Activated CD4-positive, CD25-positive, alpha-beta regulatory T cell treated with anti-CD3 and anti-CD28 coated beads, Interleukin-2, amount 50 U/mL, for 72 hours (primary cell): ENCODE measurements at regions not wholly inside any gene's neighbourhood (a gene's known extent, or its start where the extent isn't known, plus 50 kb on each side); places are given as distances from the start of the nearest gene placed in this dataset.

Experiments
- DNase-seq: peaks from one replicate; pipeline ENCODE4 v3.0.0; 2021

DNA sequence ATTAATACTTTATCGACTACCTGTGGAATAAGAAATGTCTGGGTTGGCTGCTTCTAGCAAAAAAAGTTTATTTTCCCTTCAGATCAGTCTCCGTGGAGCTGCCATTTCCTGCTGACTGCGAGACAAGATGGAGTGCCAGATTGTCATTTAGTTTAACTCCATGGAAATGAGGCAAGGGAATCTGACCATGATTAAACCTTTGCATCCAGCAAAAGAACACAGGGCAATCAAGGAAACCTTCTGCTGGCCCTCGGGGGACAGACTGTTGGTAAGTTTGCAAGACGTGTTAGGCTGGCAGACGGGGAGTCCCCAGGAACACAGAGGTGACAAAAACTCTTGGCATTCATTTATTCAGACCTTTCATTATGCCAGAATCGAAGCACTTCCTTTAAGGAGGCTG, 52.2 kb upstream of the SPACA1 start:
- DNase-seq: no peak

DNA sequence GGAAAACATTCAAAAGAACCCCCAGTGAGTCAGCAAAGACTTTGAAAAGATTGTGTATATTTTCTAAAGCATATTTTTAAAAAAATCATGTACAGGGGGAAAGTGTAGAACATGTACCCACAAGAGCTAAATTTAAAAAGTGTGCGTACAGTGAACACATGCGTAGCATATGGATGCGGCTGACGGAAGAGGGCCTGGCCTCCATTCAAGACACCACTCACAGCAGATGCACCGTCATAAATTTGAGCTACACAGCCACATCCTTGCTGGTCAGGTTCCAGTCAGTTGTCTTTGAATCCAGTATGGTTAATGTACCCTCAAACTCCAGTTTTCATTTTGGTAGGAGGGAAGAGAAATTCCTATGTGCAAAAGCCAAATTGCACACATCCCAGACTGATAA, 54.3 kb upstream of the SPACA1 start:
- DNase-seq: no peak

DNA sequence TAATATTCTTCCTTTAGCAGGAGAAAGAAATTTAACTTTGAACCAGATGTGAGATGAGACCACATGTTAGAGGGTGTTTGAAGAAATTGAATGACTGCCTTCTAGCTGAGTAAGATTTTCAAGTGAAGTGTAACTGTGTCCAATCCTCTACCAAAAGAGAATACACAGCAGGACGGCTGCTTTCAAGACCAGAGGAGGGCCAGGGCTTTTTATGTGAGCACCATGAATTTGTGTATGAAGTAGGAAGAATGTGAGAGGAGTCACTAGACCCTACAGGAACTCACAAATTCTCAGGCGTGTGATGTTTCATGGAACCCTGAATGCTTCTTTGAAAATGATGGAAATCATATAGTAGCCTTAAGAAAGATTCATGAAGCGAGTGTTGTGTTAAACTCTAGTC, 56.8 kb upstream of the SPACA1 start:
- no peak for DNase-seq

DNA sequence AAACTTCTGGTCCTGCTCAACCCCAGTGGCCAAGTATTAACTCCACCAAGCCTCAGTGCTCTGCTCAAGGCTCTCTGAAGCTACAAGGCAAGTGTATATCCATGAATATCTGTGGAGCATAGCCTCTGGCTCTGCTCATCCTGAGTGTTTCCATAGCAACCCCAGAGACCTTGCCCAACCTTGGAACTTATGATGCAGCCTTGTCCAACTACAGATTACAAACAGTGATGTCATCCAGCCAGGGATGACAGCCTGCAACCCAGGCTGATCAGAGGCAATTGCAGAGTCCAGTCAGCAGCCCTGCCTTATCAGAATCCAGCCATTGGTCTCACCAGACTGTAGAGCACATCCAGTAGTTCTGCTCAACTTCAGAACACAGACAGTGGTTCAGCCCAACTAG, 65.5 kb upstream of the SPACA1 start:
- DNase-seq: no peak

DNA sequence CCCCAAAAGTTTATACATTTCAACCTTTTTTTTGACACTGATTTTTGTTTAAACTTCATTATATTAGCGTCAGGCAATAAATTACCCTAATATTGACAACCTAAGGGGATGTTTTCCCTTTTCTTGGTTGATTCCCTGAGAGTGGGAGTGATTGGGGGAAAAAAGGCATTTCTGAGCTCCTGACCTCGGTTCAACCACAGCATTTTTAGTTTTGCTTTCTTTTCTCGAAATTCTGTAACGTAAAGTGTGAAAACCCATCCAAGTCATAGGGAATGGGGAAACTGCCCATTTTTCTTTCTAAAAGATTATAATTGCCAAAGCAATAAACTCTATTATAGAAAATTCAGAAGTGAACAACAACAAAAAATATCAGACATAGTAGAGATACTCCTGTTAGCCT, 67.9 kb upstream of the SPACA1 start:
- no peak for DNase-seq

DNA sequence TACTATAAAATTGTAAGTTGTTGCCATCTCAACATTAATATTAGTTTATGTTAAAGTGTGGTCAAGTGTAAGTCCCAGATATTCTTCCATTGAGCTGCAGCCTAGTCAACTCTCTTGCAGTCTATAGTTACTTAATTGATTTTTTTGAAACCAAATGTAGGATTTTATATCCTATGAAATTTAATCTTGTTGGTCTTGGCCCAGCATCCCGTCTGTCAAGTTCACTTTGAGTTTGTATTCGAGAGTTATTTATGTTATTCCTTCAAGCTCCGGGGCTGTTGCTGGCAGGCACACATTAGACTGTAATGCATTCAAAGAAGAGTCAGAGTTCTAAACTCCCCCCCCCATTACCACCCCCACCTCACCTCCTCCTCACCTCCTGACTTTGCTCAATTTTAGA, 71.0 kb upstream of the SPACA1 start:
- DNase-seq: no peak

DNA sequence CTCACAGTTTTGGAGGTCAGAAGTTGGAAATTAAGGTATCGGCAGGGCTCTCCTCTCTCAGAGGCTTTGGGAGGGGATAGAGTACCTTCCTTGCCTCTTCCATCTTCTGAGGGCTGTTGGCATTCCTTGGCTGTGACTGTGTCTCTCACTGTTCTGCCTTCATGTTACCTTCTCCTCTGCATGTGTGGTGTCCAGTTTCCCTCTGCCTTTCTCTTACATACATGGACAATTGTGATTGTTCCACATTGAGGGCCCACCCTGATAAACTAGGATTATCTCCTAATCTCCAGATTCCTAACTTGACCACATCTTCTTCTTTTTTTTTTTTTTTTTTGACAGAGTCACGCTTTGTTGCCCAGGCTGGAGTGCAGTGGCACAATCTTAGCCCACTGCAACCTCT, 72.1 kb upstream of the SPACA1 start:
- DNase-seq: no peak

DNA sequence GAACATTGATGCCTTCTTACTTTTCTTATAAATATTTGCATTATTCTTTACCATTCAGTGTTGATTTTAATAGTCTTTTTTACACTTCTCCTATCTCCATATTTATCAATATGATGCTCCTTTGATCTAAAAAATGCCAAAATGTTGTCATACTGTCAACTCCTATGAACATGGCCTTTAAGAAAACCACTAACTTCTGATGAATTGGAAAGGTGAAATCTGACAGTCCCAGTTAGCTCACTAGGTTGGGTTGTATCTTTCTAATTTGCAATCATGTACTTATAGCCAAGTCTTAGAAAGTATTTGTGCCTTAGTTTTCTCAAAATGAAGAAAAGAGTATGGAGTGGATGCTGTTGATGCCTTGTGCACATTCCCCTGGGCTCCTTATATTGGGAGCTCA, 75.4 kb upstream of the SPACA1 start:
- DNase-seq: no peak

DNA sequence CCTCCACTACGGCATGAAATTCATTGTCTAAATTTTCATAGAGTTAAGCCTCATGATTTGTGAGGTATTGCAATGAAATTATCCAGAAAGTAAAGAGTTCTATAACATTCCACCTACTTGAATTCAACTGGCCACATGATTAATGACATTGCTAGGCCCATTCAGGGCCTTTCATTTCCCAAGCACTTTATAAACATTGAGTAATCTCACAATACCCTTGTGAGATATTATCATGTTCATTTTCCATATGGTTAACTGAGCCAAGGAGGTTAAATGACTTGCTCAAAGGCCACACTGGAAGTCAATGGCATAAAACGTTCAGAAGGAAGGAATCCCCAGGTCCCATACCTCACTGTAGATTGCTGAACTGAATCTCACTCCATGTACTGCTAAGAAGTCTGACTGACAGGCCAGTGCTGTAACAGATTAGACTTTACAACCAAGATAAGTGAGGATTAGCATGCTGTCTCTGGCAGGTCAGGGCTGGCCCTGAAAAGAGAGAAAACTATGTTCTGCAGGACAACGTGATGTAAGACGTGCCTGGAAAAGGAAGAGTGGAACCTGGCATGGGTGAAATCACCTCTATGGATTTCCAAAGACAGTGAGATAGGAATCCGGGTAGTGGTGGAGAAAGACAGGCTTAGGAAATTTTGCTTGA, 75.9 kb upstream of the SPACA1 start:
- DNase-seq: no peak

DNA sequence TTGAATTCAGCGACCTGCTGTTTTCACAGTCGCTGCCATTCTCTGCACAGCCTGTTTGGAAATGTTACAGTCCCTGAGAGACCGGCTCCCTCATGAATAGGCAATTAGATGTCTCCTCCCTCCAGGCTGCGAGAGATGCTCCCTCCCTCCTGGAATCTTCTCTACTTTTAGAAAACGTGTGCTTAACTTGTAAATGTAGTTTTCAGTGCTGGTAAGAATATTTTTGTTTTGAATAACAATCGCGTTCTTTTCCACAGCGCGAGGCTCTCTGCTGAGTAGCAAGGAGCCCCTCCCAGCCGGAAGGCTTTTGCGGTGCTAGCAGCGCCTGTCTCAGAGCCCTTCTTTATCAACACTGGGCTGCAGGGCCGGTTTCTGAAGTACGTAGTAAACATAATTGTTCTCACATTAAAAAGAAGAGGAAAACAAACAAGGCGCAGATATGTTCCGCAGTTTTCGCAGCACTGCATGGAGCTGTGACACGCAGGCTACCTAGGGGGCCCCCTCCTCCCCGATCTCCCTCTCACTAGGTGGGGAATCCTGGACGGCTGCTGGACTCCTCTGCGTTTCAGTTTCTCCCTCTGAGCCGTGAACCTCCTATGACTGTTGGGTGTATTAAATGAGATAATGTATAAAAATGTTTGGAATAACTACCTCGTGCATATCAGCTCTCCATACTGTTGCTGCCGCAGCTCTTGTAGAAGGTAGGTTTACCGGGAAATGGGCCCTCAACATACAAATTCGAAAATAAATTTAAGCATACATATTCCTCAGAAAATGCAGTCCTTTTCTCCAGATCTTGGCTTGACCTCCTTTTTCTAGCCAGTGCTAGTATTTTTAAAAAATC, 79.0 kb upstream of the SPACA1 start:
- no peak for DNase-seq

DNA sequence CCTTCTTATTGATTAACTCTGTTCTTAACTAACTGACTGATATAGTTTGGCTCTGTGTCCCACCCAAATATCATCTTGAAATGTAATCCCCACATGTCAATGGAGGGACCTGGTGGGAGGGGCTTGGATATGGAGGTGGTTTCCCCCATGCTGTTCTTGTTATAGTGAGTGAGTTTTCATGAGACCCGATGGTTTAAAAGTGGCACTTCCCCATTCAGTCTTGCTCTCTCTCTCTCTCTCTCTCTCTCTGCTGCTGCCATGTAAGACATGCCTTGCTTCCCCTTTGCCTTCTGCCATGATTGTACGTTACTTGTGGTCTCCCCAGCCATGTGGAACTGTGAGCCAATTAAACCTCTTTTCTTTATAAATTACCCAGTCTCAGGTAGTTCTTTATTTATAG, 81.8 kb upstream of the SPACA1 start:
- DNase-seq: no peak

DNA sequence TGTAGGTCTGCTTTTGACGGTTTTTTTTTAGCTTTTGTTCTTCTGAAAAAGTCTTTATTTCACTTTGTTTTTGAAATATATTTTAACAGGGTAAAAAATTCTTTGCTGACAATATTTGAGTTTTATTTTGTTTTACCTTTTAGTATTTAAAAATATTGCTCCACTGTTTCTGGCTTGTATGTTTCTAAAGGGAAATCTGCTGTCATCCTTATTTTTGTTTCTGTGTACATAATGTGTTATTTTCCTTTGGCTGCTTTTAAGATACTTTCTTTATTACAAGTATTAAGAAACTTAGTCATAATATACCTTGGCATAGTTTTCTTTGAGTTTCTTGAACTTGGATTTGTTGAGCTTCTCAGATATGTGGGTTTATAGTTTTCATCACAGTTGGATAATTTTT, 88.6 kb upstream of the SPACA1 start:
- no peak for DNase-seq

DNA sequence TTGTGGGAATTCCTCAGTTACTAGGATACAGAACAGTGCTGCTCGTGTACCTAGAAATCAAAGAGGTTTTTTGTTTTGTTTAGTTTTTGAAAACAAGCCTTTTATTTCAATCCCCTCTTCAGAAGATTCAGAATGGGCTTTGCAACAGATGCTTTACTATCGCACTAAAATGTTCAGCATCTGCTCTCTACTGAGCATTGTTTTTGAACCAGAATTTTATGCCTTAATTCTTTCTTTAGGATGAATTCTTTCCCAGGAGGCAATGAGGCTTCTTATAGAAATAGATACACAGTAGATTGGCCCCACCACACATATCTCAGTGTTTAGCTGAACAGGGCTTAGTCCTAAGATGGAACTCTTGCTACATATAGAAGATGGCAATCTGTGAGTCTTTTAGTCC, 95.9 kb upstream of the SPACA1 start:
- no peak for DNase-seq

DNA sequence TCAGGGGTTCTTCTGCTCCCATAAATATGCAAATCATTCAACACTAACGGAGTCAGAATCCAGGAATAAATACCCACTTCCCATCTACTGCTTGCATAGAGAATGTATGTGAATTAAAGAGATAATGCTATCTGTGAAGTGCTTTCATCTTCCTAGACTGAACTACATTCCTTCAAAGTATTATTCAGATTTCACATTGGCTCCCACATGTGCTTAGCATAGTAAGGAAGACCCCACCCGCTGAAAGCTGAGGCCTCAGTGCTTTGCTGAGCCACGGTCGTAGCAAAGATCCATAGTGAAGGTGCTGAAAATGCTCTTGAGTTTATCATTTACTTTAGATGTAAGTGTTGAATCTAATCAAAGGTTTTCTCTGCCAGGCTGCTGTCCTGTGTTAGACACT, 97.0 kb upstream of the SPACA1 start:
- no peak for DNase-seq

DNA sequence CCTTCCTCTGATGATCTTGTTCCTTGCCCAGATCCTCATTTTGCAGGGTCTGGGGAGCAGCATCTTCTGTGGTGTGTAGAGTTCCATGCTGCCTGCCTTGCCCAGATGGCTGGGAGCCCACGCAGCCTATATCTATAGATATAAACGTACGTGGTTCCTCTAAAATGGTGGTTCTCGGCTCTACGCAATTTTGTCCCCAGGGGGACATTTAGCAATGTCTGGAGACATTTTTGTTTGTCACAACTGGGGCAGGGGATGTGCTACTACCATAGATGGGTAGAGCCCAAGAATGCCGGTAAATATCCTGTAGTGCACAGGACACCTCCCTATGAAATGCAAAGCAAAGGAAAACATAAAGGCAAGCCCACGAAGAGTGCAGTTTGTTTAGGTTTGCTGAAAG, 98.4 kb upstream of the SPACA1 start:
- no peak for DNase-seq

DNA sequence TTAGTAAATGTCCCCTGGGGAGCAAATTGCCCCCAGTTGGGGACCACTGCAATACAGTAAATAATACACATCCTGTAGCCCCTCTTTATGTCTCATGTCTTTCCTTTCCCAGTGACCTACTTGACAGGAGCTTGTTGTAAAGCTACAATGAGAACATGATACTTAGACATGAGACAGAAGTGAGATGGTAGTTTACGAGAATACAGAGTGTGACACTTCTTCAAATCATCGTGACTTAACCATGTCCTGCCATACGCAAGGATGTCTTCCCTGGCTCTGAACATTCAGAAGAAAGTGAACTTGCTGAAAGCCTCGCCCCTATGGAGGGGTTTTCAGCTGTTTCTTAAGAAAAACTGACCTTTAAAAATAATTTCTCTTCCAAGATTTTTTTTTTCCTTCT, 101.0 kb upstream of the SPACA1 start:
- no peak for DNase-seq

DNA sequence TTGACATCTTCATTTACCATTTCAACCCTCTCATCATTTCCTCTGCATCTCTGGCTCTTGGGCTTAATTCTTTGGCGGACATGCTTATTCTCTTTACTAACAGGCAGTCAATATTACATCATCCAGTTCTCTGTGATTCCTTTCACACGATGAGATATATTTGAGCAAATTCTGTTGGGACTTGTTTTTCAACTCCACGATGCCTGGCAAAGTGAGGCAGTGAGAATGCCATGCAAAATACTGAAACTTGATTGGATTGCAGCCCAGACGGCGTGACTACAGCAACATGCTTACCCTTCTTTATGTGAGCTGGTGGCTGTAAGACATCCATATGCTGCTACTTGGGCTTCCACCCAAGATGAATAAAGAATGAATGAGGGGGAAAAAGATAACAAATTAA, 101.7 kb upstream of the SPACA1 start:
- no peak for DNase-seq

DNA sequence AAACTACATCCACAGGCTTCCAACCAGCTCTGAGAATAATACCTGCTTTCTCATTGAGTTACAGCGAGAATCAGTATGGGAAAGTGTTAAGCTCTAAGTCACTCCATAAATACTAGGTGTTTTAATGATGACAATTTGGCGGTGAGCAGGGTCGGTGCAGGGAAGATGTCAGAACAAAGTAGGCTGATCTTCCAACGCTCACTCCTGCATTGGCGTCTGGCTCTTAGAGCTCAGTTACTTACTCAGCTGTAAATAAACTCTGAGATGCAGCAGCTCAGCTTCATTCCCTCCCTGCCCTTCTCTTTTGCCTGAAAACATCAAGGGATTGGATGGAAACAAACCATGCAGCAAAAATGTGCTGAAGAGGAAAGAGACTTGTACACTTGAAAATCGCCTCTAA, 102.5 kb upstream of the SPACA1 start:
- DNase-seq: no peak

DNA sequence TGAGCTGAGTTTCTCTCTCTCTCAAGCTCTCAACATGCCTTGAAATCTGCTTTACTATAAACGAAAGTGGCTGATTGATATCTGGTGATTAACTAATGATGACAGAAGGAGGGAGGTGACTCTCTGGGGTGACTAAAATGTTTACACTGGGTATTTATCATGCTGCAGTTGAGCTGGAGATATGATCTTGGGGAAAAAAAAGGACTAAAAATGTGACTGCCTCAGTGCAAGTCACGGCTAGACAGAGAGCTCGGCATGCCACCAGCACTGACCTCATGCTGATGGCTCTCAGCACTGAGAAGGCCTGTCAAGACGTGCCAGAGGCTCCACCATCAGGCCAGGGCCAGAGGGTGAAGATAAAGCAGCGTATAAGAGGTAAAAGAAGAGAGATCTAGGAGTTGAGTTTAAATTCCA, 103.1 kb upstream of the SPACA1 start:
- DNase-seq: no peak

DNA sequence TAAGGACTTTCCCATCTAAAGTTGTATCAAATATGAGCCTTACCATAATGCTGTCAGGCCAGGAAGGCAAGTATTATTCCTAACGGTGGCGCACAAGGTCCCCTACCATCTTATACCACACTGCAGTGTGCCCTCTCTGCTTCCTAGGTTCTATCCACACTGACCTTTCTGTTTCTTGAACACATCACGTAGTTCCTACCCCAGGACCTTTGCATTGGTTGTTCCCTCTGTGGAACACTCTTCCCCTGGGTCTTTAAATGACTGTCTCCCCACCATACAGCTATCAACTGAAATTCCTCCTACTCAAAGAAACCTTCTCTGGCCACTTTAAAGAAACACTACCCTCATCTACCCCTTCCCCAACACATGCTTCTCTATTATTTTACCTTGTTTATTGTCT, 104.5 kb upstream of the SPACA1 start:
- no peak for DNase-seq

DNA sequence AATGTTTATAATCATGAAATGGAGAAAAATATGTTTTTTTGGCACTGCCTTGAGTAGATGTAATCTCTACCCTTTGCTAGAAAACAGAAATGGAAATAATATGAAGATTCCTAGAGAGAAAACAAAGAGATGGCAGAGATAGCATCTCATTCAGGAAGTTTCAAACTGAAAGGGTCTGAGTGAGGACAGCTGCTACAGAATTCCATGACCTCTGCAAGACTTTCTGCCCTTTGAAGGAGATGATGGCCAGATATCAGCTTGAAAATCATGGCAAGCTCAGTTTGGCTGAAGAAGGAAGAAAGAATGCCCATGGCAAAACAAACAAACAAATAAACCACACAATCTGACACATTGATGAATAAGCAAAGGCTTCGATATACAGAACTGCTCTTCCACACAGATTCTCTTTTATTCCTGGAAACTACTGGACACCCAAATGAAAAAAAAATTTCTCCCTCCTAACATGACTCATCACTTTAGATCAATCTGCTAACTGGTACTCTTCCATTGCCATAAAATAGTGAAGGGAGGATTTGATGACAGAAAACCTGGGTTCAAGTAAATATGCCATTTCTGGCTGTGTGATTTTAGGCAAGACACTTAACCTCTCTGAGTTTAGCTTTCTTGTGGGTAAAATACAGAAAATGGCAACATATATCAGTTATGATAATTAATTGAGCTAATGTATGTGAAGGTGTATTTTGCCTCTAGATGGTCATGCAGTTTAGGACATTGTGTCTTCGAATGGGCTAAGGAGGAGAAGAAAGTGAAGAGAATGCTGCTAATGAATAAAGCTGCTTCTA, 105.9 kb upstream of the SPACA1 start:
- no peak for DNase-seq

DNA sequence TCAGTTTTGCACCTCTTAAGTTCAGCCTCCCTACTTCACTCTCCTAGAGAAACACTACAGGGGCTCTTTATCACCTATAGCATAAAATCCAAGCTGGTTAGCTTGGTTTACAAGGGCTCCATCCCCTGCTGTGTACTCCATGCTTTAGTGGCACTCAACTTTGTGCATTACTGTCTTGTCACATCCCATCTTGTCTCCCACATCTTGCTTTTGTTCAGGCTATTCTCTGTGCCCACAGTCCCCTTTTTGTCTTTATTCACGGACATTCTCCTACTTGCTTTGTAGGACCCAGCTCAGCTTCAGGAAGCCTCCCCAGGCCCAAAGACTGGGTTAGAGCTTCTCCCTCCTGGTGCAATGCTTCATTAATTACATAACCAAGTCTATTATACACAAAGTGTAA, 107.9 kb upstream of the SPACA1 start:
- no peak for DNase-seq

DNA sequence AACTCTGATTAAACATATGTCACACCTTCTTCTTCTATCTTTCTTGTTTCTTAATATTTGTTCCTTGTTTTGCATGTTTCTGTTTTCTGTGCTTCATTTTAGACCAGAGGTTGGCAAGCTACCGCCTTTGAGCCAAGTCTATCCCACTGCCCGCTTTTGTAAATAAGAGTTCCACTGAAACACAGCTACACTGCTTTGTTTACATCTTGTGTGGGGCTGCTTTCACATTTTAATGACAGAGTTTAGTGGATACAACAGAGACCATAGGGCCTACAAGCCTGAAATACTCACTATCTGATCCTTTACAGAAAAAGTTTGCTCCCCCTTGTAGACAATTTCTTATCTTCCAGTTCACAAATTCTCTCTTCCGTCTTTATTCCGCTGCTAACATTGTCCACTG, 109.4 kb upstream of the SPACA1 start:
- DNase-seq: no peak

DNA sequence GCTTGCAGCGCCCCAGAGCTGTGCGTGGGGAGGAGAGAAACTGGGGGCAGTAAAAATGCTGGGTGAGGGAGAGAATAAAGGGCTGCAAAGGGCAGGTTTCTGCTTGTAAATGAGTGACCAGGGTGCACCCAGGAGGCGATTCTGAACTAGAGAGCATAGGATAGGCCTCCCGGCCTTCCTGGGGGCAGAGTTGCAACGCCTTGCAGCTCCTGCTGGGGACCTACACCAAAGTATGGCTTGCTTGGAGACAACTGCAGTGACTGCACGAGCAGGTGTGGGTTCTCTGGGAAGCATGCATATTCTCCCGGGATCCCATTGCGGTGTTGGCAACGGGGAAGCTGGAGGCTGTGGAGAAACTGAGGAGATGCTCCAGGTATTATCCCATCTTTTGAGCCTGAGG, 111.6 kb upstream of the SPACA1 start:
- DNase-seq: no peak
